ENCODE measurements at regions not wholly inside any gene's neighbourhood (a gene's known extent, or its start where the extent isn't known, plus 50 kb on each side); places are given as distances from the start of the nearest gene placed in this dataset.

GRCh38 chr2:52904355-52904891 is 863.2 kb upstream of the CHAC2 start:
- peak; percentile 6 for DNase-seq (ENCODE audit: low read depth, low spot score)
- ChIA-PET CTCF (no interaction called here), POLR2A (no interaction called here)
- Histone ChIP-seq H3K27ac (ENCODE audit: low read depth, low read length) (no peak overlapping the region), H3K9me3 (ENCODE audit: control insufficient read depth, insufficient read depth, low read length) (no peaks in the 10 kb centered on the region), H3K27me3 (ENCODE audit: control insufficient read depth, insufficient read depth, low read length) (no peaks in the 10 kb centered on the region), H3K4me3 (ENCODE audit: low read depth, low read length) (no peak overlapping the region)
- TF ChIP-seq CTCF (IDR thresholded peaks at IDR 0.05; ENCODE audit: low read depth, low read length): no peak

- ChIA-PET CTCF (no interaction called here), POLR2A (no interaction called here)
Measured at GRCh38 chr2:52897511-52898044, 870.0 kb upstream of the CHAC2 start.

DNA sequence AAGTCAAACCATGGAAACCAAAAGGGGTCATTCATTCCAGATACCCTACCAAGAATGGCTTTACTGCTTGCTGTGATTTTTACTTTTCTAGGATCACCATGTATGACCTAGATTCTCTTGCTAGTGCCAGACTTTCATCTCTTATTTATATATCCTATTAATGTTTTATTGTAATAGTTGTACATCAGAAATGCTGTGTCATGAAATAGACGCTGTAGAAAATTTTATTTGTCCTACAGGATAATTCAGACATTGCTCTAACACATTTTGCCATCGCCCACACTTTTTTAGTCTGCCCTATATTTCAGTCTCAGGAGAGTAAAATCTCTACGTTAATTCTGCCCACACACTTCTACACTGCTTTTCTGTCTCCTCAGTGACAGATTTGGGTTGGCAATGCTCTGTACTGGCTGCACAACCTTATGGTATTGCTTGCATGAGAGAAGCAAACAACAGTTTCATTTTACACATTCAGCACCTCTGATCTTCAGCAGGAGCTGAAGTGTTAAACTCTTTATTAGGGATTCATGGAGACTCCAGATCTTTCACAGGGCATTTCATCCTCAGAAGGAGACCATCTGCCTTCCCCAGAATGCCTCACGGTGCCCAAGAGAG is 871.8 kb upstream of the CHAC2 start:
- H3K4me3 ChIP-seq (ENCODE audit: low read depth, low read length): no peak overlapping the region
- POLR2A ChIA-PET: no interaction called here
- no peaks in the 10 kb centered on the region for H3K27me3 ChIP-seq (ENCODE audit: control insufficient read depth, insufficient read depth, low read length)
- H3K27ac ChIP-seq (ENCODE audit: low read depth, low read length): no peak overlapping the region
- CTCF ChIA-PET: no interaction called here
- no peak for TF ChIP-seq CTCF (IDR thresholded peaks at IDR 0.05; ENCODE audit: low read depth, low read length)
- DNase-seq (ENCODE audit: low read depth, low spot score): no peak
- H3K9me3 ChIP-seq (ENCODE audit: control insufficient read depth, insufficient read depth, low read length): peaks cover 4% of the 10 kb centered on the region

More at GRCh38 chr2:52897511-52898044, 870.0 kb upstream of the CHAC2 start:
- Histone ChIP-seq H3K9me3 (ENCODE audit: control insufficient read depth, insufficient read depth, low read length) (peaks cover 4% of the 10 kb centered on the region), H3K27ac (ENCODE audit: low read depth, low read length) (no peak overlapping the region), H3K4me3 (ENCODE audit: low read depth, low read length) (no peak overlapping the region), H3K27me3 (ENCODE audit: control insufficient read depth, insufficient read depth, low read length) (no peaks in the 10 kb centered on the region)
- no peak for TF ChIP-seq CTCF (IDR thresholded peaks at IDR 0.05; ENCODE audit: low read depth, low read length)
- no peak for DNase-seq (ENCODE audit: low read depth, low spot score)

DNA sequence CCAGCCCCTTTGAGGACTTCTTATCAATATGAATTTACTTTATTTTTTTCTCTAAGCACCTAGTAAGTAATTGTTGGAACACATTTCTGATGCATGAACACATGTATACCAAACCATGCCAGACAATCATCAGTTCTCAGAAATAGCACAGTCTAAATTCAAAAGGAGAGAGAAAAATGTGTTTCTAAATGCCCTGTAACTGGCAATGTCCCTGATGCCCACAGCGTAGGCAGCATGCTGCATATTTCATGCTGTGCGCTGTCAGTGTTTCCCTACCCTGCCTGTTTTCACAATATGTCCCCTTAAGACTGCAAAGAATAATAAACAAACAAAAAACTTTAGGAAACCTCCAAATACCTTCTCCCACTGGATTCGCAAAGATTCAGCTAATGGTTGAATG is 881.0 kb upstream of the CHAC2 start:
- Histone ChIP-seq H3K4me3 (ENCODE audit: low read depth, low read length) (no peak overlapping the region), H3K27me3 (ENCODE audit: control insufficient read depth, insufficient read depth, low read length) (no peaks in the 10 kb centered on the region), H3K9me3 (ENCODE audit: control insufficient read depth, insufficient read depth, low read length) (no peaks in the 10 kb centered on the region), H3K27ac (ENCODE audit: low read depth, low read length) (no peak overlapping the region)
- CTCF ChIA-PET: interaction anchor here (0.6 kb wide), 1 partner anchor 330 kb away, joined by 3 read pairs; no protein-coding TSS in a partner anchor
- DNase-seq (ENCODE audit: low read depth, low spot score): no peak
- POLR2A ChIA-PET: no interaction called here
- no peak for TF ChIP-seq CTCF (IDR thresholded peaks at IDR 0.05; ENCODE audit: low read depth, low read length)

GRCh38 chr2:52884761-52885352 is 882.7 kb upstream of the CHAC2 start:
- no peak for DNase-seq (ENCODE audit: low read depth, low spot score)
- H3K9me3 ChIP-seq (ENCODE audit: control insufficient read depth, insufficient read depth, low read length): no peaks in the 10 kb centered on the region
- no peaks in the 10 kb centered on the region for H3K27me3 ChIP-seq (ENCODE audit: control insufficient read depth, insufficient read depth, low read length)
- no peak overlapping the region for H3K27ac ChIP-seq (ENCODE audit: low read depth, low read length)
- ChIA-PET POLR2A (no interaction called here), CTCF (no interaction called here)
- no peak overlapping the region for H3K4me3 ChIP-seq (ENCODE audit: low read depth, low read length)
- no peak for TF ChIP-seq CTCF (IDR thresholded peaks at IDR 0.05; ENCODE audit: low read depth, low read length)

Data from AG04450 (cell line).